Astrocyte of the cerebellum (primary cell): ENCODE measurements at regions not wholly inside any gene's neighbourhood (a gene's known extent, or its start where the extent isn't known, plus 50 kb on each side); places are given as distances from the start of the nearest gene placed in this dataset.

Source experiments
- DNase-seq: peaks from one replicate; pipeline ENCODE4 v3.0.0-alpha.2; 2011; ENCODE audit warnings: low read depth
- H3K4me3 ChIP-seq: 2 replicates; pipeline ENCODE4 v1.5.1; 2011; ENCODE audit warnings: mild to moderate bottlenecking, low read depth, low read length, moderate library complexity
- CTCF ChIP-seq: IDR thresholded peaks from 2 replicates; pipeline ENCODE4 v1.5.1; 2012; ENCODE audit warnings: low read length, low read depth, moderate library complexity, mild to moderate bottlenecking; ENCODE audit errors: missing control alignments
- in situ Hi-C: cut with HindIII; loops from 2 replicates; pipeline ENCODE4 v1.10.0; 2017; ENCODE audit warnings: low sequenced_read_pairs

- no peak overlapping the region for H3K4me3 ChIP-seq
- TF ChIP-seq CTCF, result no peak
- no peak for DNase-seq
- in situ Hi-C loops, result no loop called here
Observed at GRCh38 chr9:103761466-103761865, 332.6 kb upstream of the SMC2 start.

GRCh38 chr9:103789686-103790085 is 304.4 kb upstream of the SMC2 start:
- TF ChIP-seq CTCF, result peak; percentile 50
- in situ Hi-C loops, result no loop called here
- H3K4me3 ChIP-seq, result no peak overlapping the region
- DNase-seq, result no peak

GRCh38 chr9:103798620-103799019 is 295.5 kb upstream of the SMC2 start:
- no peak overlapping the region for H3K4me3 ChIP-seq
- in situ Hi-C loops, result no loop called here
- DNase-seq, result peak; percentile 55
- TF ChIP-seq CTCF, result no peak

GRCh38 chr9:103799959-103800358 is 294.1 kb upstream of the SMC2 start:
- in situ Hi-C loops, result no loop called here
- DNase-seq, result no peak
- no peak for TF ChIP-seq CTCF
- H3K4me3 ChIP-seq, result no peak overlapping the region

- in situ Hi-C loops, result no loop called here
- no peak overlapping the region for H3K4me3 ChIP-seq
- no peak for DNase-seq
- no peak for TF ChIP-seq CTCF
Observed at GRCh38 chr9:103802068-103802467, 292.0 kb upstream of the SMC2 start.

GRCh38 chr9:103803245-103803644 is 290.9 kb upstream of the SMC2 start:
- no peak for DNase-seq
- TF ChIP-seq CTCF, result no peak
- in situ Hi-C loops, result no loop called here
- no peak overlapping the region for H3K4me3 ChIP-seq
